ENCODE measurements at regions not wholly inside any gene's neighbourhood (a gene's known extent, or its start where the extent isn't known, plus 50 kb on each side); places are given as distances from the start of the nearest gene placed in this dataset.

GRCh38 chr12:81819991-81820633 is 61.0 kb upstream of the PPFIA2 start (continued):
- TF ChIP-seq, protein P1, sequence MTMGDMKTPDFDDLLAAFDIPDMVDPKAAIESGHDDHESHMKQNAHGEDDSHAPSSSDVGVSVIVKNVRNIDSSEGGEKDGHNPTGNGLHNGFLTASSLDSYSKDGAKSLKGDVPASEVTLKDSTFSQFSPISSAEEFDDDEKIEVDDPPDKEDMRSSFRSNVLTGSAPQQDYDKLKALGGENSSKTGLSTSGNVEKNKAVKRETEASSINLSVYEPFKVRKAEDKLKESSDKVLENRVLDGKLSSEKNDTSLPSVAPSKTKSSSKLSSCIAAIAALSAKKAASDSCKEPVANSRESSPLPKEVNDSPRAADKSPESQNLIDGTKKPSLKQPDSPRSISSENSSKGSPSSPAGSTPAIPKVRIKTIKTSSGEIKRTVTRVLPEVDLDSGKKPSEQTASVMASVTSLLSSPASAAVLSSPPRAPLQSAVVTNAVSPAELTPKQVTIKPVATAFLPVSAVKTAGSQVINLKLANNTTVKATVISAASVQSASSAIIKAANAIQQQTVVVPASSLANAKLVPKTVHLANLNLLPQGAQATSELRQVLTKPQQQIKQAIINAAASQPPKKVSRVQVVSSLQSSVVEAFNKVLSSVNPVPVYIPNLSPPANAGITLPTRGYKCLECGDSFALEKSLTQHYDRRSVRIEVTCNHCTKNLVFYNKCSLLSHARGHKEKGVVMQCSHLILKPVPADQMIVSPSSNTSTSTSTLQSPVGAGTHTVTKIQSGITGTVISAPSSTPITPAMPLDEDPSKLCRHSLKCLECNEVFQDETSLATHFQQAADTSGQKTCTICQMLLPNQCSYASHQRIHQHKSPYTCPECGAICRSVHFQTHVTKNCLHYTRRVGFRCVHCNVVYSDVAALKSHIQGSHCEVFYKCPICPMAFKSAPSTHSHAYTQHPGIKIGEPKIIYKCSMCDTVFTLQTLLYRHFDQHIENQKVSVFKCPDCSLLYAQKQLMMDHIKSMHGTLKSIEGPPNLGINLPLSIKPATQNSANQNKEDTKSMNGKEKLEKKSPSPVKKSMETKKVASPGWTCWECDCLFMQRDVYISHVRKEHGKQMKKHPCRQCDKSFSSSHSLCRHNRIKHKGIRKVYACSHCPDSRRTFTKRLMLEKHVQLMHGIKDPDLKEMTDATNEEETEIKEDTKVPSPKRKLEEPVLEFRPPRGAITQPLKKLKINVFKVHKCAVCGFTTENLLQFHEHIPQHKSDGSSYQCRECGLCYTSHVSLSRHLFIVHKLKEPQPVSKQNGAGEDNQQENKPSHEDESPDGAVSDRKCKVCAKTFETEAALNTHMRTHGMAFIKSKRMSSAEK (CRISPR knock-in tag; IDR thresholded peaks at IDR 0.05; ENCODE audit: borderline replicate concordance): no peak
- TF ChIP-seq ZNF423 (CRISPR knock-in tag; IDR thresholded peaks at IDR 0.05): no peak
- no peak for TF ChIP-seq ZNF425 (CRISPR knock-in tag; conservative IDR thresholded peaks at IDR 0.05)
- TF ChIP-seq NFE2L1 (CRISPR knock-in tag; IDR thresholded peaks at IDR 0.05): no peak
- no peak for TF ChIP-seq FOXJ3 (CRISPR knock-in tag; IDR thresholded peaks at IDR 0.05; ENCODE audit: borderline replicate concordance)
- TF ChIP-seq, protein P2, sequence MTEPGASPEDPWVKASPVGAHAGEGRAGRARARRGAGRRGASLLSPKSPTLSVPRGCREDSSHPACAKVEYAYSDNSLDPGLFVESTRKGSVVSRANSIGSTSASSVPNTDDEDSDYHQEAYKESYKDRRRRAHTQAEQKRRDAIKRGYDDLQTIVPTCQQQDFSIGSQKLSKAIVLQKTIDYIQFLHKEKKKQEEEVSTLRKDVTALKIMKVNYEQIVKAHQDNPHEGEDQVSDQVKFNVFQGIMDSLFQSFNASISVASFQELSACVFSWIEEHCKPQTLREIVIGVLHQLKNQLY (CRISPR knock-in tag; IDR thresholded peaks at IDR 0.05): no peak
- TF ChIP-seq AR (CRISPR knock-in tag; IDR thresholded peaks at IDR 0.05): no peak
- TF ChIP-seq ZBTB43 (CRISPR knock-in tag; IDR thresholded peaks at IDR 0.05): no peak
- TF ChIP-seq ZNF396 (CRISPR knock-in tag; IDR thresholded peaks at IDR 0.05; ENCODE audit: borderline replicate concordance): no peak
- TF ChIP-seq SMAD3 (CRISPR knock-in tag; IDR thresholded peaks at IDR 0.05; ENCODE audit: borderline replicate concordance): no peak
- TF ChIP-seq CBFB (CRISPR knock-in tag; IDR thresholded peaks at IDR 0.05; ENCODE audit: low read depth): no peak

DNA sequence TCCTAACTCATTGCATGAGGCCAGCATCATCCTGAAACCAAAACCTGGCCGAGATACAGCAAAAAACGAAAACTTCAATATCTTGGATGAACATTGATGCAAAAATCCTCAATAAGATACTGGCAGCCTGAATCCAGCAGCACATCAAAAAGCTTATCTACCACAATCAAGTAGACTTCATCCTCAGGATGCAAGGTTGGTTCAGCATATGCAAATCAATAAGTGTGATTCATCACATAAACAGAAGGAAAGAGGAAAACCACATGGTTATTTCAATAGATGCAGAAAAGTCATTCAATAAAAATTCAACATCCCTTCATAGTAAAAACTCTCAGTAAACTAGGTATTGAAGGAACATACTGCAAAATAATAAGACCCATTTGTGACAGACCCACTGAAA is 56.5 kb upstream of the PPFIA2 start:
- H3K9me3 Mint-ChIP-seq: peaks cover 15% of the 10 kb centered on the region
- 0 out of 2 replicates have a peak, but pooled peaks cover 4% of the 10 kb centered on the region for H3K36me3 Mint-ChIP-seq
- ChIA-PET CTCF (no interaction called here), POLR2A (no interaction called here)
- H3K27me3 Mint-ChIP-seq (ENCODE audit: low read depth): no peaks in the 10 kb centered on the region
- DNase-seq (ENCODE audit: low spot score) (no peak), ATAC-seq (no peak)
- no peak overlapping the region for H3K27ac Mint-ChIP-seq
- H3K4me1 Mint-ChIP-seq: peaks cover 10% of the 10 kb centered on the region; the same call in 1 of the 2 replicates
- no peak overlapping the region for H3K4me3 Mint-ChIP-seq
- TF ChIP-seq, protein P3, sequence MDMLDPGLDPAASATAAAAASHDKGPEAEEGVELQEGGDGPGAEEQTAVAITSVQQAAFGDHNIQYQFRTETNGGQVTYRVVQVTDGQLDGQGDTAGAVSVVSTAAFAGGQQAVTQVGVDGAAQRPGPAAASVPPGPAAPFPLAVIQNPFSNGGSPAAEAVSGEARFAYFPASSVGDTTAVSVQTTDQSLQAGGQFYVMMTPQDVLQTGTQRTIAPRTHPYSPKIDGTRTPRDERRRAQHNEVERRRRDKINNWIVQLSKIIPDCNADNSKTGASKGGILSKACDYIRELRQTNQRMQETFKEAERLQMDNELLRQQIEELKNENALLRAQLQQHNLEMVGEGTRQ (CRISPR knock-in tag; IDR thresholded peaks at IDR 0.05): no peak
- TF ChIP-seq FOXP1 (CRISPR knock-in tag; IDR thresholded peaks at IDR 0.05; ENCODE audit: borderline replicate concordance) (no peak), ZBTB21 (CRISPR knock-in tag; IDR thresholded peaks at IDR 0.05; ENCODE audit: borderline replicate concordance) (no peak), TEAD1 (CRISPR knock-in tag; IDR thresholded peaks at IDR 0.05) (no peak), USF1 (CRISPR knock-in tag; IDR thresholded peaks at IDR 0.05) (no peak), ZNF671 (CRISPR knock-in tag; IDR thresholded peaks at IDR 0.05) (no peak), NFATC4 (CRISPR knock-in tag; IDR thresholded peaks at IDR 0.05) (no peak), PRRX2 (CRISPR knock-in tag; IDR thresholded peaks at IDR 0.05) (no peak)
- TF ChIP-seq, protein P4, sequence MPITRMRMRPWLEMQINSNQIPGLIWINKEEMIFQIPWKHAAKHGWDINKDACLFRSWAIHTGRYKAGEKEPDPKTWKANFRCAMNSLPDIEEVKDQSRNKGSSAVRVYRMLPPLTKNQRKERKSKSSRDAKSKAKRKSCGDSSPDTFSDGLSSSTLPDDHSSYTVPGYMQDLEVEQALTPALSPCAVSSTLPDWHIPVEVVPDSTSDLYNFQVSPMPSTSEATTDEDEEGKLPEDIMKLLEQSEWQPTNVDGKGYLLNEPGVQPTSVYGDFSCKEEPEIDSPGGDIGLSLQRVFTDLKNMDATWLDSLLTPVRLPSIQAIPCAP (CRISPR knock-in tag; IDR thresholded peaks at IDR 0.05): no peak
- TF ChIP-seq, protein P5, sequence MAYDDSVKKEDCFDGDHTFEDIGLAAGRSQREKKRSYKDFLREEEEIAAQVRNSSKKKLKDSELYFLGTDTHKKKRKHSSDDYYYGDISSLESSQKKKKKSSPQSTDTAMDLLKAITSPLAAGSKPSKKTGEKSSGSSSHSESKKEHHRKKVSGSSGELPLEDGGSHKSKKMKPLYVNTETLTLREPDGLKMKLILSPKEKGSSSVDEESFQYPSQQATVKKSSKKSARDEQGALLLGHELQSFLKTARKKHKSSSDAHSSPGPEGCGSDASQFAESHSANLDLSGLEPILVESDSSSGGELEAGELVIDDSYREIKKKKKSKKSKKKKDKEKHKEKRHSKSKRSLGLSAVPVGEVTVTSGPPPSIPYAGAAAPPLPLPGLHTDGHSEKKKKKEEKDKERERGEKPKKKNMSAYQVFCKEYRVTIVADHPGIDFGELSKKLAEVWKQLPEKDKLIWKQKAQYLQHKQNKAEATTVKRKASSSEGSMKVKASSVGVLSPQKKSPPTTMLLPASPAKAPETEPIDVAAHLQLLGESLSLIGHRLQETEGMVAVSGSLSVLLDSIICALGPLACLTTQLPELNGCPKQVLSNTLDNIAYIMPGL (CRISPR knock-in tag; IDR thresholded peaks at IDR 0.05): no peak
